Naive thymus-derived CD4-positive, alpha-beta T cell (primary cell): ENCODE measurements at regions not wholly inside any gene's neighbourhood (a gene's known extent, or its start where the extent isn't known, plus 50 kb on each side); places are given as distances from the start of the nearest gene placed in this dataset.

Experiments used
- ATAC-seq: fragments of 150-1000 bp; cut with Tn5 transposase; 2 replicates; pipeline ENCODE4 v1.10.0; 2021; ENCODE audit warnings: mild to moderate bottlenecking, moderate library complexity
- CTCF ChIA-PET: fragments of 350-600 bp; sonication (Branson Sonifier 250); formaldehyde crosslinking; loops from one replicate; lab custom pipeline; 2021; ENCODE audit warnings: antibody characterized with exemption; lab: Charles Lee
- POLR2A ChIA-PET: fragments of 350-600 bp; sonication (Branson Sonifier 250); formaldehyde crosslinking; loops from one replicate; lab custom pipeline; 2021; ENCODE audit warnings: antibody characterized with exemption, inconsistent platforms; lab: Charles Lee
- DNase-seq, 9 donors: peaks; one replicate each; pipeline versions ENCODE4 v3.0.0 to v3.0.0-alpha.2; 2020 to 2022; ENCODE audit warnings: mixed read lengths in 1 of 9
- H3K27ac ChIP-seq: one replicate; pipeline ENCODE4 v1.7.0; 2013; ENCODE audit warnings: mild to moderate bottlenecking, low read depth, low read length, moderate library complexity
- H3K27me3 ChIP-seq, 2 donors: one replicate each; pipeline ENCODE4 v1.7.0; 2013; ENCODE audit warnings: low read length in 2 of 2, mild to moderate bottlenecking in 2 of 2, moderate library complexity in 2 of 2; ENCODE audit not compliant: control insufficient read depth in 2 of 2, insufficient read depth in 2 of 2
- H3K36me3 ChIP-seq, 3 experiments: 1 replicate in 2 of 3; 2 replicates in 1 of 3; pipeline ENCODE4 v1.7.0; 2013; ENCODE audit warnings: low read length in 3 of 3, mild to moderate bottlenecking in 3 of 3, moderate library complexity in 1 of 3; ENCODE audit not compliant: insufficient read depth in 3 of 3, control insufficient read depth in 2 of 3
- H3K4me1 ChIP-seq, 2 donors: one replicate each; pipeline ENCODE4 v1.7.0; 2013; ENCODE audit warnings: low read length in 2 of 2, mild to moderate bottlenecking in 2 of 2, moderate library complexity in 1 of 2; ENCODE audit not compliant: control insufficient read depth in 2 of 2, insufficient read depth in 2 of 2
- H3K4me3 ChIP-seq: 2 replicates; pipeline ENCODE4 v1.7.0; 2013; ENCODE audit warnings: mild to moderate bottlenecking, low read length
- H3K9me3 ChIP-seq, 3 experiments: 1 replicate in 2 of 3; 2 replicates in 1 of 3; pipeline ENCODE4 v1.7.0; 2013; ENCODE audit warnings: low read length in 3 of 3; ENCODE audit not compliant: control insufficient read depth in 2 of 3
- H3K27ac Mint-ChIP-seq, 9 donors: one replicate each; pipeline ENCODE4 v1.8.0; 2020 to 2022; ENCODE audit warnings: mixed read lengths in 9 of 9, mild to moderate bottlenecking in 8 of 9, moderate library complexity in 5 of 9, inconsistent platforms in 2 of 9
- H3K27me3 Mint-ChIP-seq, 5 donors: one replicate each; pipeline ENCODE4 v1.8.0; 2021 to 2022; ENCODE audit warnings: mixed read lengths in 5 of 5, mild to moderate bottlenecking in 1 of 5
- H3K36me3 Mint-ChIP-seq, 5 donors: one replicate each; pipeline ENCODE4 v1.8.0; 2020 to 2022; ENCODE audit warnings: mixed read lengths in 5 of 5, mild to moderate bottlenecking in 3 of 5, inconsistent platforms in 1 of 5
- H3K4me1 Mint-ChIP-seq, 7 donors: one replicate each; pipeline ENCODE4 v1.8.0; 2020 to 2022; ENCODE audit warnings: mixed read lengths in 7 of 7, mild to moderate bottlenecking in 3 of 7, inconsistent platforms in 1 of 7
- H3K4me3 Mint-ChIP-seq, 10 donors: one replicate each; pipeline ENCODE4 v1.8.0; 2020 to 2022; ENCODE audit warnings: mild to moderate bottlenecking in 10 of 10, mixed read lengths in 10 of 10, moderate library complexity in 6 of 10, inconsistent platforms in 2 of 10
- H3K9me3 Mint-ChIP-seq, 11 donors: one replicate each; pipeline ENCODE4 v1.8.0; 2020 to 2022; ENCODE audit warnings: mixed read lengths in 11 of 11, mild to moderate bottlenecking in 4 of 11, inconsistent platforms in 1 of 11, moderate library complexity in 1 of 11
- intact Hi-C, 2 donors: fragments of 100-400 bp; cut with micrococcal nuclease; formaldehyde crosslinking; loops; one replicate each; pipeline ENCODE4 v1.15.1; 2023

- POLR2A ChIA-PET = no interaction called here
- no peak for DNase-seq
- no peak for ATAC-seq
- Mint-ChIP-seq H3K4me1 (no peaks in the 10 kb centered on the region), H3K4me3 (no peak overlapping the region), H3K27me3 (peaks cover 0 to 26% (median 19%) of the 10 kb centered on the region in 5 donors), H3K36me3 (no peaks in the 10 kb centered on the region), H3K9me3 (peaks cover 0 to 4% (median 0%) of the 10 kb centered on the region in 11 donors), H3K27ac (no peak overlapping the region)
- no peak overlapping the region for H3K27ac ChIP-seq
- H3K4me3 ChIP-seq = no peak overlapping the region
- no peaks in the 10 kb centered on the region for H3K36me3 ChIP-seq
- no peaks in the 10 kb centered on the region for H3K9me3 ChIP-seq
- H3K4me1 ChIP-seq = no peaks in the 10 kb centered on the region
- intact Hi-C loops = no loop called here
- CTCF ChIA-PET = no interaction called here
- H3K27me3 ChIP-seq = no peaks in the 10 kb centered on the region
These were observed 338.0 kb downstream of the NPIPA8 start for GRCh38 chr16:17998550-17998949.

DNA sequence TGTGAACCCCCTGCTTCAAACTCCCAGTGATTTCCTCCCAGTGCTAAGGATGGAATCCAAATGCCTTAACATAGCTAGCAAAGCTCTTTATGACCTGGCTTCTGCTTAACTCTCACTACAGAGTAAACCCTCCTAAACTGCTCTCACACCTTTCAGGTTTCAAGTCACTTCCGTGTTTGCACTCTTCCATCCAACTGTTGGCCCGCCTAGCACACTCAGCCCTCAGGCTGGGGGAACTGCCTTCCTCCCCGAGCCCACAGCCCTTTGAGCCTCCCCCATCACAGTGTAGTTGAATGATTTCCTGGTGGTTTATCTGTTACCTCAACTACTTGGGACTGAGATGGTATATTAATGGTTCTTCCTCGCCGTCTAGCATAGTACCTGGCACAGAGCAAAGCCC lies 342.5 kb downstream of the NPIPA8 start:
- no peaks in the 10 kb centered on the region for H3K4me1 Mint-ChIP-seq
- H3K9me3 Mint-ChIP-seq = peaks cover 0 to 5% (median 0%) of the 10 kb centered on the region in 11 donors
- intact Hi-C loops = no loop called here
- Histone ChIP-seq H3K4me3 (no peak overlapping the region), H3K27me3 (peaks cover 0 to 3% of the 10 kb centered on the region in 2 donors), H3K9me3 (no peaks in the 10 kb centered on the region), H3K36me3 (no peaks in the 10 kb centered on the region), H3K27ac (no peak overlapping the region), H3K4me1 (no peaks in the 10 kb centered on the region)
- H3K36me3 Mint-ChIP-seq = peaks cover 0 to 5% (median 0%) of the 10 kb centered on the region in 5 donors
- no peak overlapping the region for H3K4me3 Mint-ChIP-seq
- ChIA-PET CTCF (no interaction called here), POLR2A (no interaction called here)
- peaks cover 4 to 54% (median 35%) of the 10 kb centered on the region in 5 donors for H3K27me3 Mint-ChIP-seq
- DNase-seq (no peak), ATAC-seq (no peak)
- no peak overlapping the region for H3K27ac Mint-ChIP-seq

GRCh38 chr16:17992416-17992815 lies 344.1 kb downstream of the NPIPA8 start:
- ChIA-PET POLR2A (no interaction called here), CTCF (no interaction called here)
- Mint-ChIP-seq H3K4me3 (no peak overlapping the region), H3K27ac (no peak overlapping the region), H3K36me3 (peaks cover 0 to 5% (median 0%) of the 10 kb centered on the region in 5 donors), H3K27me3 (peaks cover 4 to 54% (median 29%) of the 10 kb centered on the region in 5 donors), H3K9me3 (peaks cover 0 to 5% (median 0%) of the 10 kb centered on the region in 11 donors), H3K4me1 (no peaks in the 10 kb centered on the region)
- H3K27me3 ChIP-seq = peaks cover 0 to 3% of the 10 kb centered on the region in 2 donors
- no peak overlapping the region for H3K27ac ChIP-seq
- H3K9me3 ChIP-seq = no peaks in the 10 kb centered on the region
- no peaks in the 10 kb centered on the region for H3K4me1 ChIP-seq
- DNase-seq (no peak), ATAC-seq (no peak)
- no peak overlapping the region for H3K4me3 ChIP-seq
- intact Hi-C loops = no loop called here
- H3K36me3 ChIP-seq = no peaks in the 10 kb centered on the region

DNA sequence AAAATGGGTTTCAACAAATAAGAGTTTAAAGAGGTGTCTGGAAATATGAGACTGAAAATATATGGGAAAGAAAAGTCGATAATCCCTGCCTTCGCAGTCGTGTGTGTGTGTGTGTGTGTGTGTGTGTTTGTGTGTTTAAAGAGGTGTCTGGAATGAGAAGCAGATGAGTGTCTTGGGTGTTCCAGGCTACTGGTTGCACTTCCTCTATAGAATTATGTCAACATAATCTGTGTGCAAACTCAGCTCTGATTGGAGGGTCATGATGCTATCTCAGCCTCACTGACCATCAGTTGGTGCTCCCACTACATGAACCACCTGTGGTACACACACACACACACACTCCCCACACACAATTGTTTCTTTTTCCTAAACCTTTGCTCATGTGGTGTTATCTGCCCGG lies 347.3 kb downstream of the NPIPA8 start:
- ATAC-seq (no peak), DNase-seq (no peak)
- Histone ChIP-seq H3K27me3 (peaks cover 0 to 3% of the 10 kb centered on the region in 2 donors), H3K9me3 (no peaks in the 10 kb centered on the region), H3K4me1 (no peaks in the 10 kb centered on the region), H3K36me3 (no peaks in the 10 kb centered on the region), H3K27ac (no peak overlapping the region), H3K4me3 (no peak overlapping the region)
- Mint-ChIP-seq H3K27ac (no peak overlapping the region), H3K9me3 (peaks cover 0 to 5% (median 0%) of the 10 kb centered on the region in 11 donors), H3K36me3 (peaks cover 0 to 5% (median 0%) of the 10 kb centered on the region in 5 donors), H3K4me1 (no peaks in the 10 kb centered on the region), H3K4me3 (no peak overlapping the region), H3K27me3 (peaks cover 4 to 45% (median 31%) of the 10 kb centered on the region in 5 donors)
- POLR2A ChIA-PET = no interaction called here
- CTCF ChIA-PET = no interaction called here
- intact Hi-C loops = no loop called here

DNA sequence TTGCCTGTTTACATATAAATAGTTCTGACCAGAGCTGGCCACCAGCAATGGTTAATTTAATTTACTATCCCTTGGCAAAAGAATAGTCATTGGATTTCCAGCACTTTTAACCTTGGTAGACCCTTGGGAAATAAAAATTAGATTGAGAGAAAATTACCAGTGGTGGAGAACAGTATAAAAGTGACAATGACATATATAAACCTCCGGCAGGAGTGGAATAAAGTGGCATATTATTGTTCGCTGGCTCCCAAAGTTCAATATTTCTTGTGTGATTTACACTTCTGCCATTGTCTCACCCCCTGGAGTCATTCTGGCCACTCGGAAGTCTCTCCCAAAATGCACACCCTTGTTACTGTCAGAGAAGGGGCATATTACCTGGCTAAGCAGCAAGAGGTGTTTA lies 347.7 kb downstream of the NPIPA8 start:
- Histone ChIP-seq H3K36me3 (no peaks in the 10 kb centered on the region), H3K4me1 (no peaks in the 10 kb centered on the region), H3K9me3 (no peaks in the 10 kb centered on the region), H3K27ac (no peak overlapping the region), H3K4me3 (no peak overlapping the region), H3K27me3 (peaks cover 0 to 3% of the 10 kb centered on the region in 2 donors)
- CTCF ChIA-PET = no interaction called here
- POLR2A ChIA-PET = no interaction called here
- peaks cover 0 to 5% (median 0%) of the 10 kb centered on the region in 11 donors for H3K9me3 Mint-ChIP-seq
- H3K4me1 Mint-ChIP-seq = no peaks in the 10 kb centered on the region
- no peak for ATAC-seq
- H3K27me3 Mint-ChIP-seq = peaks cover 4 to 43% (median 28%) of the 10 kb centered on the region in 5 donors
- no peak for DNase-seq
- H3K36me3 Mint-ChIP-seq = peaks cover 0 to 5% (median 0%) of the 10 kb centered on the region in 5 donors
- no peak overlapping the region for H3K4me3 Mint-ChIP-seq
- H3K27ac Mint-ChIP-seq = no peak overlapping the region
- intact Hi-C loops = no loop called here

DNA sequence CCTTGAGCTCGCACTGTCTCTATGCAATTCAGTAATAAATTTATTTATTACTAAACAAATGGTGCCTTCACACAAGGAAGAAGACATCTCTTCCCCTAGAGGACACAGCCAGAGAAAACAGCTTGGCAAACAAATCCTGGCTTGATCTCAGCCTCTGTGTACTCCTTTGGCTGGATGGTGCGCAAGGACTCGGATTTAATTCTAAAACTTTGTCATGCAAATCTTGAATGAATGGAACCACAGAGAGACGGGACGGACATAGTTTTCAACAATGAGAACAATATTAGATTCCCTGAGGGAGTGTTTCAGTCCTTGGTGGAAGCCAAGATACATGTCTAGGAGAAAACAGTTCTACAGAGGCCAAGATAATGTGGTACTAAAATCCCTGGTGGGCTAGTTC lies 349.5 kb downstream of the NPIPA8 start:
- Histone ChIP-seq H3K27ac (no peak overlapping the region), H3K36me3 (no peaks in the 10 kb centered on the region), H3K27me3 (peaks cover 0 to 3% of the 10 kb centered on the region in 2 donors), H3K4me3 (no peak overlapping the region), H3K9me3 (no peaks in the 10 kb centered on the region), H3K4me1 (no peaks in the 10 kb centered on the region)
- Mint-ChIP-seq H3K9me3 (peaks cover 0 to 3% (median 0%) of the 10 kb centered on the region in 11 donors), H3K27me3 (peaks cover 4 to 33% (median 23%) of the 10 kb centered on the region in 5 donors), H3K27ac (no peak overlapping the region), H3K4me1 (no peaks in the 10 kb centered on the region), H3K36me3 (no peaks in the 10 kb centered on the region), H3K4me3 (no peak overlapping the region)
- DNase-seq (no peak), ATAC-seq (no peak)
- CTCF ChIA-PET = no interaction called here
- intact Hi-C loops = no loop called here
- POLR2A ChIA-PET = no interaction called here

DNA sequence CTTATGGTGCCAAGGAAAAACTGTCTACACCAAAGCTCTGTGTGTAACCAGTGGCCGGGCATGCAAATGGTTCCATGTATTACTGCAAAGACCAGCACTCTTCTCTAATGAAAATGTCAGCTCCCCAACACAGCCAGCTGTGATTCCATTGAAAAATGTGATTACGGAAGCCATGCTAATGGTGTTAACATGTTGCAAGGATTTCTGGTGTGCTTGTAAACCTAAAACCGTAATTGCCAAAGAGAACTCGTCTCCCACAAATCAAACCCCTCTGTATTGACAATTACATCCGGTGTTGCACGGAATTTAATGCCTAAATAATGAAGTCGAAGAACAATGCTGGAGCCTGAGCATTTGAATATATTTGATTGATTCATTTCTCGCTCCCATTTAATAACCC lies 351.7 kb downstream of the NPIPA8 start:
- no peaks in the 10 kb centered on the region for H3K27me3 ChIP-seq
- no peaks in the 10 kb centered on the region for H3K9me3 ChIP-seq
- ATAC-seq = no peak
- H3K4me3 Mint-ChIP-seq = no peak overlapping the region
- H3K27ac ChIP-seq = no peak overlapping the region
- H3K9me3 Mint-ChIP-seq = peaks cover 0 to 2% (median 0%) of the 10 kb centered on the region in 11 donors
- no peak for DNase-seq
- intact Hi-C loops = no loop called here
- H3K4me1 Mint-ChIP-seq = no peaks in the 10 kb centered on the region
- H3K4me3 ChIP-seq = no peak overlapping the region
- POLR2A ChIA-PET = no interaction called here
- H3K36me3 Mint-ChIP-seq = no peaks in the 10 kb centered on the region
- H3K36me3 ChIP-seq = no peaks in the 10 kb centered on the region
- CTCF ChIA-PET = no interaction called here
- no peaks in the 10 kb centered on the region for H3K4me1 ChIP-seq
- peaks cover 0 to 28% (median 14%) of the 10 kb centered on the region in 5 donors for H3K27me3 Mint-ChIP-seq
- H3K27ac Mint-ChIP-seq = no peak overlapping the region
